HT-29 (cell line): ENCODE measurements at regions not wholly inside any gene's neighbourhood (a gene's known extent, or its start where the extent isn't known, plus 50 kb on each side); places are given as distances from the start of the nearest gene placed in this dataset.

Source experiments
- DNase-seq: peaks from one replicate; pipeline ENCODE4 v3.0.0-alpha.2; 2015; ENCODE audit warnings: low spot score
- small RNA-seq: library from RNA; depleted of rRNA; stranded (forward); fragments of <200 nt; gene quantifications from one replicate; pipeline ENCODE3, GENCODE V24; 2014

GRCh38 chr5:88364991-88365390 lies 96.3 kb upstream of the TMEM161B start:
- no peak for DNase-seq

GRCh38 chr5:88355490-88356050 lies 86.9 kb upstream of the TMEM161B start:
- DNase-seq = no peak

- no peak for DNase-seq
Measured at GRCh38 chr5:88325868-88326267, 57.2 kb upstream of the TMEM161B start.

GRCh38 chr5:88322785-88323184 lies 54.1 kb upstream of the TMEM161B start:
- no peak for DNase-seq

Small RNA genes lying in the stretch of these regions (small RNA-seq; reads per million reads assigned to genes)
- 0.65 reads per million for gene RF00156
